D341Med (cell line): ENCODE measurements at regions not wholly inside any gene's neighbourhood (a gene's known extent, or its start where the extent isn't known, plus 50 kb on each side); places are given as distances from the start of the nearest gene placed in this dataset.
"Not testable (repeated sequence)": the region's sequence is repeated elsewhere in the genome, so short reads cannot be mapped to it uniquely, and the experiment has no call there.

Experiments used
- DNase-seq: peaks from one replicate; pipeline ENCODE4 v3.0.0; 2012; ENCODE audit warnings: low spot score

DNA sequence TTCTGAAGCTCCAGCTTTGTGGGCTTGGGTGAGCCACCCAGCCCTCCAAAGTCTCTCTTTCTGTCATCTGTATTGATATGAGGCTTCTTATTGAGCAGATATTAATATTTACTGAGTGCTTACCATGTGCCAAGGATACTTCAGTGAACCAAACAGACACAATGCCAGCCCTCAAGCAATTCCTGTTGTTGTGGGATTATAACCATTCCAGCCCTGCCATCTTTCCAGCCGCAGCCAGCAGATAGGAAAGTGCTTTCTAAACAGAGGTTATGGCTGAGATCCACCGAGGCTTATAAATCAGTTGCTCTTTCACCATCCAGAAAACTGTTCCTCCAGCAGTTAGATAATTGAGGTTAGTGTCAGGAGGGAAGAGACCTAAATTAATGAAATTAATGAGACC is 137.7 kb upstream of the ALDH1B1 start:
- DNase-seq, result no peak

DNA sequence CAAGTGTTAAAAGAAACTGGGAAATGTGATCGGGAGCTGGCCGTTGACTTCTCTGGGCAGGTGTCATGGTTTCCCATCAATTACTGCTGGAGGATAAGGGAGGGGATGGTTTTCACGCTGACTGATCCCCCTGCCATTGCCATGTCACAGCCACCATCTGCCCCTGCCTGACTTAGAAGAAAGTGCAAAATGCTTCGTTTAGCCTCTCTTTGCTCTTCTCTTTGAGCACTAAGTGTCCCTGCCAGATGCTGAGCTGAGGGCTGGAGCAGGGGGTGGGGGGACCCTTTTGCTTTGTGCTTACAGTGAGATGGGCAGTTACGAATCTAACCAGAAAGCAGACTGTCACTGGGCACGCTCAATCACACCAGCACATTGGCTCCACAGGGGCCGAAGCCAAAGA is 138.4 kb upstream of the ALDH1B1 start:
- DNase-seq, result no peak

DNA sequence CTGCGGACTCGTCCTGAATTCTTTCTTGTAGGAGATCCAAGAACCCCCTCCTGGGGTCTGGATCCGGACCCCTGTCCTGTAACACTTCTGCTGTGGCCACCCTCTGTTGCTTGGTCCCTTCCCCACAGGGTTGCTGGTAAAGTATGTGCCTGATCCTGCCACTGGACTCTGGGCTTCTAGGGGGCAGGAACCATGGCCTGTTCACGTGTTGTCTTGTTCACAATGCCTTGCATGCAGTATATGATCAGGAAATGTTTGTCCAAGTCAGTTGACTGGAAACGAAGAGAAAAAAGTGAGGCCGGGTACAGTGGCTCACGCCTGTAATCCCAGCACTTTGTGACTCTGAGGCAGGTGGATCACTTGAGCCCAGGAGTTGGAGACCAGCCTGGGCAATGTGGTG is 139.3 kb upstream of the ALDH1B1 start:
- no peak for DNase-seq

DNA sequence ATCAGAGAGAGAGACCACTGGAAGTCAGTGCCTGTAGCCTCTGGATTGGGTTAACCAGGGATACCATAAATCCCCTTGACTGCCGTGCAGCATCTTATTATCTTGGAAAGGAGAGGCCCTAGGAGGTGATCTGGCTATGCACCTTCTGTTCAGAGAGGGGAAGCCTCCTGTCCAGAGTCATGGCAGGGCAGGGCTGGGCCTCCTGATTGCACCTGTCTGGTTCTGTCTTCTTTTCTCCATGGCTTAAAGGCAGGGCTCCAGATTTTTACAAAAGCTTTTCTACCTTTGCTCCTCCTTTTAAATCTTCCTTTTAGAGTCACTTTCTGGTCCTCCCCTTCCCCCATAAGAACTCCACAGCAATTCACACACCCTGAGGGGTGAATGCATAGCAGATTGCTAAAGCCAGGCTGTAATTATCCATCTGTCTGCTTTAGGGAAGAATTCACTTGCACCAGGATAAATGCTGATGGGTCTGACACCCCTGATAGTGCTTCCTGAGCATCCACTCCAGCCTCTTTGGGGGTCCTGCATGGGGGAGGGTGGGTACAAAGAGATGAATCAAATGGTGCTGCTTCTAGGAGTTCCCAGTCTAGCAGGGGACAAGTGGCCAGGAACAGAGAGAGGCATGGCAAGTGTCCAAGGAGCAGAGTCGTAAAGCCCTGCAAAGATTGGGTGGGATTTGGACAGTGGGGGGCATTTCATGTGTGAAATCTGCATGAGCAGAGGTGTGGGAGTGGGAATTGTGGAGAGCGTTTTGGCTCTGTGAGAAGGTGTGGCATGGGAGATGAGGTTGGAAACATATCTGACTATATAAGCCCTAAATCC is 141.3 kb upstream of the ALDH1B1 start:
- DNase-seq, result no peak

DNA sequence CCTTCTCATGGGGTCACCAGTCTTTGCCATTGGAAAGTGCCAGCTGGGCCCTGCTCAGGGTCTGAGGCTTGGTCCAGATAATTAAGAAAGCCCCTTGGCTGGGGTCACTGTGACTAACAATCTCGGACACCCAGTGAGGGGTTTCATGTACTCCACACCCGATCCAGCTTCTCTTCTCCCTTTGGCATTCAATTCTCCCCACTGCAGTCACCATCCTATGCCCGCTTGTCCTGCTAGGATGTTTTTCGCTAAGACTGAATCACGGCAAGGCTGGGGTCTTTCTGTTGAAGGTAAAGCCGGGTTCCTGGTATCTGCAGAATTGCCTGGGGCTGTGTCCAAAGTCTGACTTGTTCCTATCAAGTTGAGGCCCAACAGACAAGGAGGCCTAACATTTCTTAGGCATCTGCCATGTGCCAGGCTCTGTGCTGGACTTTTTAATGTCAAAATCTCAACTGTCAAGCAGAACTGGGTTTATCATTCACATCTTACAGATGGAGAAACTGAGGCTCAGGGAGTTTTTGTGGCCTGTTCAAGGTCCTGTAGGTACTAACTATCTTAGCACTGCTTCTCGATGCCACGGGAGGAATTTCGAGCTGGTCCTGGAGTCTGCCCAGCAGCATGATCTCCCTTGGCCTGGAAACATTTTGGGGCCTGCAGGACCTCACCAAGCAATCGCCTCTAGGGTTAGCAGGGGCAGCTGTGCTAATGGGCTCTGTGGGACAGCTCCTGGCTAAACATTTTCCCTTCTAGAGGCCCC is 142.0 kb upstream of the ALDH1B1 start:
- no peak for DNase-seq

DNA sequence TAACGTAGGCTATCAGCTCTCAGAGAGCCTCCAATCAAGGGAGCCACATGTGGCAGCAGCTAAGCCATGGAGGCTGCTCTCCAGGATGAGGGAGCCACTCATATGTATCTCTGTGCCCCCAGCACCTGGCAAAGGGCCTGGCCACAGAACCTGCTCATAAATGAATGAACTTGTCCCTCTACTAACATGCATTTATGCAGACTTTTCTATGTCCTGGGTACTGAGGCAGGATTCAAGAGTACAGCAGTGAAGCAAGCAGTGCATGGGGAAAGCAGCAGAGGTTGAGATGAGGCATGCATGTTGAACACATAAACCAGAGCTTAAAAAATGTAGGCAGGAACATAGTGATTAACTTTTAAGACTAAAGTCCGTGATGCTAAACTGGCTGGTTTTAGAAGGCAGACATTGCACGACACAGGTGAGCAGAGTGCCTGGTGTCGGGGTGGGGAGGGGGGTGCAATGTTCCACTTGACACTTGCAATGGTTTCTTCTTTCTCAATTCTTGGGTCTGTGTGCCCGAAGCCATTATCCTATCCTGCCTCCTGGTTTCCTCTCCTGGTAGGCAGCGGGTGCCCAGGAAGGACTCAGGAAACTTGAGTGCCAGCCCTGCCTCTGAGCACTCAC is 142.8 kb upstream of the ALDH1B1 start:
- DNase-seq, result no peak

DNA sequence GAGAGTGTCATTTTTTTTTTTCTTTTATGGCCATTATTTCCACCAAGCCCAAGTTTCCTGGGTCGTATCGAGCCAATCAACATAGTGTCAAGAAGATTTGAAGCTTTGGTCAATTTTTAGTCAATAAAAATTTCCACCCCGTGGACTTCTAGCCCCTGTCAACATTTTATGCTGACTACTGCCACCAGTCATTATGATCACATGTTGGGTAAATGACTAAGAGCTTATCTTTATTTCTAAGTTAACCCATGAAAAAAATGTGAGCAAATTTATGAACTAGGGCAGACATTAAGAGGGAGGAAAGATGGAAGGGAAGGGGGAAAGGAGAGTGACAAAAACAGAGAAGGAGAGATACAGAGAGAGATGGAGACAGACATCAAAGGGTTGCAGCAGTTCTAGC is 143.5 kb upstream of the ALDH1B1 start:
- no peak for DNase-seq

DNA sequence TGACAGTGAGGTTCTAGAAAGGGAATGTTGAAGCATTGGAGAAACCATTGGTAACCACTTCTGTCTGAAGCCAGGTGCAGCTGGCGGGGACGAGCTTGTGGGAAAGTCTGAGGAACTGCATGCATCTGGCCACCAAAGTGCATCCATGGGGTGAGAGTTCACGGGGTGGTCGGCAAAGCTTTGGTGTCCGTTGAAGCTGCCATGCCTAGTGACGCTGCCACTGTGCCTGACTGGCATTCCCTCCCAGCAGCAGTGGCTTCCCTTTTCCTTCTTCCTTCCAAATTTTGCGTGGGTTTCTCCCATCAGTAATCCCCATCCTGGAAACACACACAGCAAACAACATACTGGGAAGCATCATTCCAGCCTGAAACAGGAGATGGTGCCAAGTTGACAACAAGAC is 145.7 kb upstream of the ALDH1B1 start:
- peak; percentile 10 for DNase-seq

DNA sequence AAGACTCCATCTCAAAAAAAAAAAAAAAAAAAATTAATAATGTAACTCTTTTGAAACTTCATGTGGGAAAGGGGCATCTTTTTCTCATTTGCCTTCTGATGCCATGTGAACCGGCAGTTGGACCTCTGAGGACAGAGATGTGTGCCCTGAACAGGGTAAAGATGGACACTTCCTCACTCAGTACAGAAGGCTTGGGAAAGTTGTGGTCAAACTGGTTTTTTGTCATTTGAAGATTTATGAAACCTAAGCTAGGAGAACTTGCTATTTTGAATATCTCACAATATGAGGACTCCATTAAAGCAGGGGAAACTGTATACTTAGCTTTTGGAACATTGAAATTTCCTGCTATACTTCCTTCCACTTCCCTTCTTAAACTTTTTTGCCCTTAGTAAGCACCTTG is 147.5 kb upstream of the ALDH1B1 start:
- no peak for DNase-seq

DNA sequence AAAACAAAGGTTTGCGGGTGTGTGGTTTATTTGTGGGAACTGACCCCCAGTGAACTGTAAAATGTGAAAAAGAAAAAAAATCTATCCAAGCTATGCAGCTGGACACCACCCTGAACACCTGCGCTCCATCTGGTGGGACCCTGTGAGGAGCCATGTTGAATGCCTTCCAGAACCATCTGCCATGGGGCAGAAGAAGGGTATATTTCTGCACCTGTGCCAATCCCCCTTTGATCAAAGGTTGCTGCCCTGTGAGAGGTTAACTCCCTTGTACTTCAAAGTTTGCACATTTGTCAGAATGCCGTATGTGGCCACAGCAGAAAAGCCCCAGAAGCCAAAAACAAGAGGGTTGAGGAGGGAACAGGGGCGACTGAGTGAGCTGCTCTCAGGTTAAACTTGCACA is 148.5 kb upstream of the ALDH1B1 start:
- peak; percentile 8 for DNase-seq

DNA sequence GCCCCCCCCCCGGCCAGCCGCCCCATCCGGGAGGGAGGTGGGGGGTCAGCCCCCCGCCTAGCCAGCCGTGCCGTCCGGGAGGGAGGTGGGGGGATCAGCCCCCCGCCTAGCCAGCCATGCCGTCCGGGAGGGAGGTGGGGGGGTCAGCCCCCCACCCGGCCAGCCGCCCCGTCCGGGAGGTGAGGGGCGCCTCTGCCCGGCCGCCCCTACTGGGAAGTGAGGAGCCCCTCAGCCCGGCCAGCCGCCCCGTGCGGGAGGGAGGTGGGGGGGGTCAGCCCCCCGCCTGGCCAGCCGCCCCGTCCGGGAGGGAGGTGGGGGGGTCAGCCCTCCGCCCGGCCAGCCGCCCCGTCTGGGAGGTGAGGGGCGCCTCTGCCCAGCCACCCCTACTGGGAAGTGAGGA is 150.4 kb upstream of the ALDH1B1 start:
- DNase-seq, result not testable (repeated sequence)

DNA sequence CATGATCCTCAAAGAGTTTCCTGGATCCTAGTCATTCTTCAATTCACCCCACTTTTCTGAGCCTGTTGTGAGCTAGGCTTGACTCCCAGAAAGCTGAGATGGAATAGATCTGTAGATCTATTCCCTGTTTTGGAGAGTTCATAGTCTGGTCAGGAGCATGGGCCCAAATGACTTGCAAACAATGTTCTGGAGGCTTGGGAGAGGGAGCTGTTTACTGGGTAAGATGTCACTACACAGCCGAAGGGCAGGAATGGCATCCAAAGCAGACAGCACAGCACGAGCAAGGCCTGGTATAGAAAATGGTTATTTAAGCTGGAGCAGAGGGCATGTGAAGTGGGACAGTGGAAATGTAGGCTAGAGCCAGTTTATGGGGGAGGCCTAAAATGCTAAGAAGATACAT is 152.5 kb upstream of the ALDH1B1 start:
- DNase-seq, result no peak

DNA sequence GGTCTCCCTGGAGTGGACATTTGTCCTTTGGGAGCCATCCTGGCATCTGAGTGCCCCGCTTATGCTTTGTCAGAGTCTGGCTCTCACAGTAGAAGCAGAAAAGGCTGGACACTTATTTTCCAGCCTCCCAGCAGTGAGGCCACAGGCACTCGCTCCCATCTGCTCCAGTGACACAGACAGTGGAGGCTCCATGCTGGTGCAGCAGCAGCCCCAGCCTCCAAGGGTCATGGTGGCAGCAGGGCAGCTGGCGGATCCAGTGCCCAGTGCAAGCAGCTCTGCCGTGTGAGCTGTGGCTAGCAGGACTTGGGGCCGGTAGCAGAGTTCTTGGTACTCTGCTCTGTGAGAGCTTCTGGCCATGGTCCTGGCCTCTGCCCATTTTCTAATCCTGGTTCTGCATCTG is 157.3 kb upstream of the ALDH1B1 start:
- no peak for DNase-seq

DNA sequence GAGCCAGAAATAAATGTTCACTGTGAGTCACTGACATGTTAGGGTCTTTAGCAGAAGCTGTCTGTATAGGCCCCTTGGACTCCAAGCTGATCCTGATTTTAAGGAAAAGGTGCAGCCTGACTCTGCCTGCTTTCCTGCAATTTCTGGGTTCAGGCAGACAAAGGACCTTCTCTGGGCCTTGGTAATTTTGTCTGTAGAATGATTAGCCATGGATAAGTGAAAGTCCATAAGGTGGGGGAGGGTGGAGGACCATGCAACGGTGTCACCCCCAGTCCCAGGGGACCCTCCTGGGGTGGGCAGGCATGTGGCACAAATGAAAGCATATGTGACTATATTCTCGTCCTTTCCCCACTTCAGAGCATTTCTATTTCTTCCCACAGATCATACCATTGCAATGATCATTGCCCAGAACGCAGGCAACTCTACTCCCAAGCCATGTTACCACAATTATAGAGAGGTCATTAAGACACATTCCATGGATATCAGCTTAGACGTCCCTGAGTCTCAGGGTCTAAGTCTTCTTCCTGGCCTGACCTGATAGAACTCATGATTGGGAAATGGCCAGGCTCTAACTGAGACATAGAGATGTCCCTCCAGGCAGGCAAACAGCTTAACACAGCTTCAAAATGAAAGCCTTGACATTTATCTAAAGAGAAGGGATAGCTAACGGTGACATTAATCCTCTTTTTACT is 157.9 kb upstream of the ALDH1B1 start:
- no peak for DNase-seq

DNA sequence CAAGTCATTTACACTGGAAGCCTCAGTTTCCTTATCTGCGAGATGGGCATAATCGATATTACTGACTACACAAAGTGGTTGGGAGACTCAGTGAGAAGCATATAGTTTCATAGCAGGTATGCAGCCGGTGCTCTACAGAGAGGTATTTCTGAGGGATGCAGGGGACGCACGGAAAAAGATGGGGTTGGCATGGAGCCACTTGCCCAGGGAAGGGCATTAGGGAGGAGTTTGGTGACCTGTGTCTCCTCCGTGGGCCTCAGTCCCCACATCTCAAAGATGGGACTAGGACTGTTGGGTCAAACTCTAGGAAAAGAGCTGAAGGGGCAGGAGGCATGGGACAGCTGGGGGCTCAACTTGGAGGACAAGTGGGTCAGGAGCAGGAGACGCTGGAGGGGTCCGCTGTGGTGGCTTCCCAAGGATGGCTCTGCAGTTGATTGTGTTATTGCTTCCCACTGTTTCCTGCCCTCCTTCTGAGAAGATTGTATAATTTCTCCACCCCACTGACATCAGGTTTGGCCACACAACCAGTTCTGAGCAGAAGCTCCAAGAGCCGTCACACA is 158.6 kb upstream of the ALDH1B1 start:
- DNase-seq, result no peak

DNA sequence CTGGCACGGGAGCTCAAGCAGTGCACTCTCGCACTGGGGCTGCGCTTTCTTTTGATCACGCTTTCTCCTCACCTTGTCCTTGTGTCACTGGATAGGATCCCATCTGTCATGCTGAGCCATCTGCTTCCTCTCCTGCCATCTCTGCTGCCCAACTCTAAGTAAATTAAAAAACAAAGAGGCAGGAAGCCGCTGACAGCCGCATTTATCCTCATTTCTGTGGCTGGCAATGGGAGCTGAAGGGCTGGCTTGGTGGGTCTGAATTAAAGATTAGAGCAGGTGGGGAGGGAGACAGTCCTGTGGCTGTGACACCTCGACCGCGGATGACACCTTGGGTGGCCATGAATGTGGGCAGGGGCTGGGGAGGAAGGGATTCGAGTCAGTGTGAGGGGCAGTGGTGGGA is 159.2 kb upstream of the ALDH1B1 start:
- DNase-seq, result no peak

DNA sequence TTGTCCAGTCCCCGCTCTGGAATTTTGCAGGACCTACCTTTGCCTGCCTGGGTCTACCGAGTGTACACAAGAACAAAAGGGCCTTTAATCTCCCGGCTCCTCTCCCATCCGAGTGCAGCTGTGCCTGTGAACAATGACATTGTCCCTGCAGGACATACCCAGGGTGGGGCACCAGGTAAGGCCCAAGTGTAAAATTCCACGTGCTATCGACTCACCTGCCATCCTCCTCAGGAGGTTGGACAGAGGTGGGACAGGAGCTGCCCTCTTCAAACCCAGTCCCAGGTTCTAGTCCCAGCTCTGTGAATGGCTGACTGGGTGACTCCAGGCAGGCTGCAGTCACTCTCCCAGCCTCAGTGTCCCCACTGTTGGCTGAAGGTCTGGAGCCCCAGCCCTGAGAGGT is 159.6 kb upstream of the ALDH1B1 start:
- no peak for DNase-seq

DNA sequence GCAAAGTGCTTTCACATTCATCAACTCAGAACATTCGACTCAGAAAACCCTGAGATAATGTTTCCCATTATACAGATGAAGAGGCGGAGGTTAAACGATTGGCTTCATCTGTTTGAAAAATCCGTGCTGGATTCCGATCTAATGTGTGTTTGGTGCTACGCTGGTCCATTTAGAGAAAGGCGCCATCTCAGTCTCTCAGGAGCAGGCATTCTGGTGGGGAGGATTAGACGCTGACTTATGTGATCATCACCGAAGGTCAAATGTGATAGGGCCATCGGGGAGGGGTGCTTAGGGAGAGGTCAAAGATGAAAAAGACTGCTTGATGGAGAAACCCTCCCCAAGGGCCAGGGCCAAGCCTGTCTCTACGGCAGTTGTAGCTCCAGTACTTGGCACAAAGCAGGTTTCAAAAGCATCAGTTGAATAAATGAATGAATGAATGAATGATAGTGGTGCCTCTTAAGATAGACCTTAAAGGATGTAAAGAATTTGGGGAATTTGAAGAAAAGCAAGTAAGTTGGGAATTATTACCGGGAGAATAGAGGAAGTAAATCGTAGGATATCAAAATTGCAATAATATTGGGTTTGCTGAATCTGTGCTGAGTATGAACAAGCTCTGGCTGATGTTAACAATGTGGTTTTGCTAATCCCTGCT is 160.6 kb upstream of the SHB start:
- DNase-seq, result no peak

DNA sequence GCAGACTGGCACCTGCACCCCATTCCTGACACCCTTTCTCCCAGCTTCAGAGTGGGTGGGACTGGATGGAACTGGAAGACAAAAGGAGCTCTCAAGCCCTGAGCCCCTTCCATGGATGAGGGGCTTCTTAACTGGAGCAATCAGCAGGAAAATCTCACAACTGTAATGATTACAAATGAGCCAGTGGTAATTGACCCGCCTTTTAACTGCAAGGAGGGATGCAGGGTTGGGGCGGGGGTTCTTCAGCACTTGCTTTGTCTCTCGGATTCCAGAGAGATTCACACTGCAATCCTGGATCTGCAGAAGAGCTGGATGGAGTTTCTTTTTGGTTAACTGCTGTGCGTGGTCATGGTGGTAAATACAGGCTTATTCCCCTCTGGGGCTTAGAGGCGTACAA is 160.1 kb upstream of the SHB start:
- DNase-seq, result no peak

DNA sequence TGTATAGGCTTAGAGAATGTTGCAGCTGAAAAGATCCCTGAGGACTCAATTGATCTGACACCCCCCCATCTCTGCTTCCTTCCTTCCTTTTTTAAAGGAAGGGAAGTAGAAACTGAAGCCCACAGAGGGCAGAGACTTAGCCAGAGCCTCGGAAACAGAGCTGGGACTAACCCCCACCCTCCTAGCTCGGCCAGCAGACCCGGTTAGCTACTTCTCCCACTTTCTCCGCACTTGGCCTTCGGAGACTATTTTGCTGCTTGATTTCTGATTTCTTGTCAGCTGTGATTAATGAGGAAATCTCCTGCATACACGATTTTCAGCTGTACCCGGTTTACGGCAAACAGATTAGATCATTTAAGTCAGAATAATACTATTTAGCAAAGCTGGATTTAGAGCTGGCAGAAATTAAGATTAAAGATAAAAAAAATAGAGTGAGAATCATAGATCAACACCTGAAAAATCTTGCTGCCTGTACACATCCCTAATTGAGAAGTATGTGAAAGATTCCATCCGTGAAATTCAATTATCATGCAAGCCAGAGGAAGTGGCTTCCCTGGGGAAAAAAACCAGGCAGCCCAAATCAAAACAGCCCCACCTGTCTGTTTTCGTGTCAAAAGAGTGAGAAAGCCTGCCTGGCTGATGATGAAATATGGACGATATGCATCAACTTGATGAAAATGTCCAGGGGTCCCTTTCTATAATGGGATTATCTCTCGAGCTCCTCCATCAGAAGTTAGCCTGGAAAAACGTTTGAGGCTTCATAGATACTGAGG is 159.5 kb upstream of the SHB start:
- DNase-seq, result no peak

DNA sequence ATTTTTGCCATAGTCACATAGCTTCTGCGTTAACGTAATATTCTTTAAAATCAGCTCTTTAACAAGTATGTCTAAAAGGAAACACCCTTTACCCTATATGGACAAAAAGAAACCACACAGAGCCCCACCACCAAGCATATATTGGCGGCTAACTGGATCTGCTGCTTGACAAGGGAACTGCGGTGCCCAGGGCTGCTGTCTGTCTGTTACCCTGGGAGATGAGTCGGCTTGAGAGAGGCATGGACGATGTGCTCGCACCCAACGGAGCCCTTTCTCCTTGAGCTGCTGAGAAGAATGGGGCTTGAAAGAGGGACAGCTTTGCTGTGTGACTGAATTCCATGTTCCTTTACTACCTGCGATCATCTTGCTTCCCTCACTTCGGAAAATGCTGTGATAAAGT is 158.6 kb upstream of the SHB start:
- no peak for DNase-seq
